ENCODE measurements at regions not wholly inside any gene's neighbourhood (a gene's known extent, or its start where the extent isn't known, plus 50 kb on each side); places are given as distances from the start of the nearest gene placed in this dataset.
"Not testable (repeated sequence)": the region's sequence is repeated elsewhere in the genome, so short reads cannot be mapped to it uniquely, and the experiment has no call there.

GRCh38 chr4:126961661-126962060 is 671.1 kb upstream of the INTU start:
- DNase-seq: no peak

DNA sequence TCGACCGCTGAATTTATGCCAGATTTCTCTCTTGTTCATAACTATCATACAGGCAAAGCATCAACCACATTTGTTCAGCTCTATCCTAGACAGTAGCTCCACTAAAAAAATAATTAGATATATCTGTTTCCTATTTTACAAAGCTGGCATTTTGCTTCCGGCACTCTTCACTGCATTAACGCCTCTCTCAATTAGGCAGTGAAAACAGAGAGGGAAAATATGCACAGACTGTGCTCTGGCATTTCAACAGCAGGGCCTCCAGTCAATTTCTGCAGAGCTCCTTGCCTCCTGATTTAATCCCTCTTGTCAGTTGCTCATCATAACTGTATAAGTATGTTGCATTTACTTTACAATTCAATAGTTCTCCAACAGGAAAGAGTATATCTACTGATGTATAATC is 666.9 kb upstream of the INTU start:
- no peak for DNase-seq

GRCh38 chr4:126969360-126970235 is 663.2 kb upstream of the INTU start:
- DNase-seq: peak in 1 of 2 experiments; percentile 32

- no peak for DNase-seq
Measured at GRCh38 chr4:126973201-126973600, 659.6 kb upstream of the INTU start.

GRCh38 chr4:126976850-126977632 is 655.7 kb upstream of the INTU start:
- DNase-seq: no peak

- DNase-seq: no peak
Measured at GRCh38 chr4:126986005-126986404, 646.8 kb upstream of the INTU start.

DNA sequence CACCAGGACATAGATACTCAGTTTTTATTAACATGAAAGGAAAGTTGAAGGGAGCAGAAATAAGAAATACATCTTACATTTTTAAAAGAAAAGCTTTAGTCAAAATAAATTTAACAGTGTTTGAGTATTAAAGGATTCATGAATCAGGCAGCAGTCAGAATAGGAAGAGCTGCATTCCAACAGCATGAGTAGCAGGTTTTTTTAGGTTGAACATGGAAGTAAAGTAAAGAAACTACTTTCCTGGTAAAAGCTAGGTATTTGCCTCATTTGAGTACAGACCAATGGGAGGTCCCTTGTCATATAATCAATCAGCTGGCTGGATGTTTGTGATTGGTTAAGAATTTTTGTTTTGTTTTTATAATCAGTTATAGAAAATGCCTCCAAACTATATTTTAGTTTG is 645.9 kb upstream of the INTU start:
- DNase-seq: no peak

DNA sequence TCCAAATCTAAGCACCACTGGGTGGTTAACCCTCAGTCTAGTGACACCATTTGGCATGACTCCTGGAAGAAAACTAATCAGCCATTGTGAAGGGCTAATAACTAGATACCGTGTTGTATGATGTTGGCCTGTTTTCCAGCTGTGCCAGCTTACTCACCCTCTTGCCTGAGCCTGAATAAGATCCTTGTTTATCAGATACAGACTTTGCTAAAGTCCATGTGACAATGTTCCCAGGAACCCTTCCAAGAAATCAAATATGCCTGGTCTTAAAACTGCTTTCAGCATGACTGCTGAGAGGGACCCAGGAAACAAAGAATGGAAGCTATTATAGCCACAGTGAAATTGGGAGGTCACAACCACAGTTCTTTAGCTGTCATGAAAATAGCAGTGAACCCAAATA is 640.8 kb upstream of the INTU start:
- peak in 1 of 2 experiments; percentile 8 for DNase-seq

GRCh38 chr4:126992910-126993309 is 639.8 kb upstream of the INTU start:
- peak in 1 of 2 experiments; percentile 17 for DNase-seq

DNA sequence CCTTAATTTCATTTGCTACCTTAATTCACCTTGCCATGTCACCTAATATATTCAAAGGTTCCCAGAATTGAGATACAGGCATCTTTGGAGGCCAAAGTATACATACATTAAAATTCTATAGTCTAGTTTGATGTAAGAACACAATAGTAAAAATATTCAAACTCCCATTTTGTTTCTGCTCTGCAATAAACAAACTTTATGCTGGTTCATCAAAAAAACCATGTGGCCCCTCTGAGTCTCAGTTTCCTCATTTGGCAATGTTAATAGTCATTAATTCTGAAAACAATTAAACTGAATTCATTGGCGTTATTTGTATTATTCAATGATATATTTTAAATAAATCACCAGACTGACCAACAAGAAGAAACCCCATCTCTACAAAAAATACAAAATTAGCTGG is 639.4 kb upstream of the INTU start:
- DNase-seq: no peak

- no peak for DNase-seq
Measured at GRCh38 chr4:126995235-126995634, 637.5 kb upstream of the INTU start.

- no peak for DNase-seq
Measured at GRCh38 chr4:127000110-127000509, 632.6 kb upstream of the INTU start.

GRCh38 chr4:127000846-127001245 is 631.9 kb upstream of the INTU start:
- DNase-seq: no peak

DNA sequence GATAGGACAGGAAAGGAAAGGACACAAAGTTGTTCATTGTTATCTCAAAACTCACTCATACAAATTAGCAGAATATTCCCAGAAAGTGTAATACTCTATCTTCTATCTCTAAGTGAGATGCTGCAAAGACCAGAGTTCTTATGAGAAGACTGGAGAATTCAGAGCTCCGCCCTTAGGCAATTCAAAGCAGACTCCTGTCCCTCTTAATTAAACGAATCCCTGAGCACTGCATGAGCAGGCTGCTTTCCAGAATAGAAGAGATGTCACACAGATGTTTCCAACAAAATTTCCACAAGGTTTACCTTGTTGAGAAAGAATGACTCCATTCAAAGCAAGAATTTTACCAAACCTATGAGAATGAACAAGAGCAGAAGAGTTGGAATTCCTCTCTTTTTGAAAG is 630.8 kb upstream of the INTU start:
- DNase-seq: no peak

DNA sequence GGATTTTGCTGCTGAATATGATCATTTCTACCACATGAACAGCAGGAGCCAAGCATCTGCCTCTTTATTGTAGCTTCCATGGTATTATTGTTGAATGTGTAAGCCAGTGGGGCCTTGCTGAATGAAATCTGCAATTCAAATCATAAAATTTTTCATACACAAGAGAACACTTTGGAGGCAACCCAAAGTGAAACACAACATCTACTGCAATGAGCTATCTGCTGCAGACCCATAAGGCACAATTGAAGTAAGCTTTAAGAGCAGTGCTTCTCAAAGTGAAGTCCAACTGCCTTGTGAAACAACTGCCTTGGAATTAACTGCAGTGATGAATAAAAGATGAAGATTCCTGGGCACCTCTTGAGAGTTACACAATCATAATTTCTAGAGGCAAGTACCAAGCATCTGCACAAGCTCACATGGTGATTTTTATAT is 626.3 kb upstream of the INTU start:
- DNase-seq: peak in 1 of 2 experiments; percentile 43

DNA sequence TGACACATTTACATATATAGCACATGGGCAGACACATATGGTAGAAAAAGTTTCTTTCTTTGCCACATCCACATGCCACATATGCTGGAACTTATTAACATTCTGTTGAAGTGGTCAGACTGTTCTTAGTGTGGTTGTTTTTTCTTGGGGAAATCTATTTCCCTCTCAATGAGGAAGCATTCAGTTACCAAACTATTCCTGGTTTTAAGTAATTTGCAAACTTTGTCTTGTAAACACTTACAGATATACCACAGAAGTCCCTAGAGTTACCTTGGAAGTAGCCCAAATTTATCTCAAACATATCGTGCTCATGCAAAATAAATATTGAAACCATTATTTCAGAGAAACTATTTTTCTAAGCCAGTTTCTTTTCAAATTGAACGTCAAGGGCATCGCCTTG is 625.5 kb upstream of the INTU start:
- no peak for DNase-seq

- peak; percentile 53 to 81 for DNase-seq
Measured at GRCh38 chr4:127012549-127012948, 620.2 kb upstream of the INTU start.

DNA sequence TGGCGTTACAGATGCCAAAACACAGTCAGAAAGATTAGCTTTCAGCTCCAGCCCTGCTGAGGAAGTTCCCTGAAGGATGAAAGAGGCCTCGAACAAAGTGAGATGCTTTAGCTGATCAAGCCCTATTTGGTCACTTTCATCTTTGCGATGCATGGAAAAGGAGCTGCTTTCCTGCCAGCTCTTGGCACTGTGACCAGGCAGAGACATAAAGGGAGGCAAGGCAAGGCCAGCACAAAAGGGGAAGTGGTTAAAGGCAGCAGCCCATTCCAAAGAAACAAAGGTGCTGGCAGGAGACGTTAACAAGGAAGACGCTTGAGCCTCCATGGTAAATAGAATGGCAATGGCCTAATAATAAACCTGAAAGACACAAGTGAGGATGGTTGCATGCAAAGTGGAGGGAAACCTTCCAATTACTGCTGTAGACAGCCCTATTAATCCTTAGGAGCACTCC is 617.1 kb upstream of the INTU start:
- DNase-seq: peak in 1 of 2 experiments; percentile 17

DNA sequence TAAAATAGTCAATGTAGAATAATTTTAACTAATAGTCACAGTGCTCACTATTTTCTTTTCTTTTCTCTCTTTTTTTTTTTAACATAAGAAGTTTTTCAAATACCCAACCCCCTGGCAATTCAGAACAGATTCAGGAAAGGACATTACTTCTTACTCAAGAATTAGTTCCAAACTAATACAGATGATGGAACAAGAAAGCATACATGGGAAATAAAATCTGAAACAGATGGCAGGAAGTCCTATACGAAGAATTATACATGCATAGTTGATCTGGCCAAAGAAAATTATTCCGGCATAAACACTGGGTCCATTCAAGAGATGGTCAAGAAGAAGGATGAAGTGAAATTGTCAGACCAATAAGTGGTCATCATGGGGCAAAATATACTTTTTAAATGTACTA is 614.4 kb upstream of the INTU start:
- no peak for DNase-seq

GRCh38 chr4:127020831-127021230 is 611.9 kb upstream of the INTU start:
- DNase-seq: not testable (repeated sequence)

- DNase-seq: no peak
Measured at GRCh38 chr4:127036296-127036695, 596.5 kb upstream of the INTU start.

DNA sequence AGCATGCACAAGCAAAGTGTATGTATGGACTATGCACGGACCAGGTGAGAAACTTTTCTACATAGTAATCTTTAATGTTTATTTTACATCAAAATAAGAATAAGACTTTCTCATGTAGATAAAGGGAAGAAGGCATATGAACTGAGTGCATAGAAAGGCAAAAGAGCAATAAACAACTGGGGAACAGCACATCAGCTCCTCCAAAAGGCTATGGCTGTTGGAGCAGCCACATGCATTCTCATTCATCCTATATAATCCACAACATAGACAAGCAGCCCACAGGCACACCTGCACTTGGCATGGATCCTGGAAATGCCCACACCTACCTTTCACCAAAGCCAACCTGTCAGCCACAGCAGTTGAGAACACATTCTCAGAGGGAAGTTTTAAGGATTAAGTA is 586.9 kb upstream of the INTU start:
- DNase-seq: no peak

GRCh38 chr4:127047930-127048329 is 584.8 kb upstream of the INTU start:
- no peak for DNase-seq

Data from NCI-H446 (cell line).